GM18867 (cell line): ENCODE measurements at regions not wholly inside any gene's neighbourhood (a gene's known extent, or its start where the extent isn't known, plus 50 kb on each side); places are given as distances from the start of the nearest gene placed in this dataset.
"Not testable (repeated sequence)": the region's sequence is repeated elsewhere in the genome, so short reads cannot be mapped to it uniquely, and the experiment has no call there.

Experiments
- ATAC-seq: cut with Tn5 transposase; IDR thresholded peaks from one replicate; pipeline ENCODE4 v1.9.1; 2021; ENCODE audit warnings: mild to moderate bottlenecking, moderate library complexity; ENCODE audit not compliant: unreplicated experiment

GRCh38 chr5:168140241-168140640 lies 151.2 kb upstream of the WWC1 start:
- no peak for ATAC-seq

- no peak for ATAC-seq
Measured at GRCh38 chr5:168142402-168142801, 149.0 kb upstream of the WWC1 start.

- ATAC-seq = not testable (repeated sequence)
Measured at GRCh38 chr5:168143521-168143920, 147.9 kb upstream of the WWC1 start.

- ATAC-seq = no peak
Measured at GRCh38 chr5:168147106-168147505, 144.3 kb upstream of the WWC1 start.

GRCh38 chr5:168147568-168148360 lies 143.7 kb upstream of the WWC1 start:
- no peak for ATAC-seq

- no peak for ATAC-seq
Measured at GRCh38 chr5:168151041-168151440, 140.4 kb upstream of the WWC1 start.

GRCh38 chr5:168152660-168153059 lies 138.8 kb upstream of the WWC1 start:
- peak; percentile 91 for ATAC-seq

- ATAC-seq = no peak
Measured at GRCh38 chr5:168153263-168153875, 138.1 kb upstream of the WWC1 start.

GRCh38 chr5:168153876-168154270 lies 137.6 kb upstream of the WWC1 start:
- no peak for ATAC-seq

- no peak for ATAC-seq
Measured at GRCh38 chr5:168155585-168155984, 135.9 kb upstream of the WWC1 start.

GRCh38 chr5:168156170-168156569 lies 135.3 kb upstream of the WWC1 start:
- ATAC-seq = no peak

GRCh38 chr5:168157141-168157540 lies 134.3 kb upstream of the WWC1 start:
- ATAC-seq = no peak

GRCh38 chr5:168159425-168159824 lies 132.0 kb upstream of the WWC1 start:
- ATAC-seq = peak; percentile 79

GRCh38 chr5:168162464-168162863 lies 129.0 kb upstream of the WWC1 start:
- ATAC-seq = no peak

- no peak for ATAC-seq
Measured at GRCh38 chr5:168163966-168164365, 127.5 kb upstream of the WWC1 start.

GRCh38 chr5:168165221-168165914 lies 126.1 kb upstream of the WWC1 start:
- no peak for ATAC-seq

- no peak for ATAC-seq
Measured at GRCh38 chr5:168165977-168166376, 125.5 kb upstream of the WWC1 start.

- no peak for ATAC-seq
Measured at GRCh38 chr5:168167338-168167737, 124.1 kb upstream of the WWC1 start.

- no peak for ATAC-seq
Measured at GRCh38 chr5:168168978-168169698, 122.3 kb upstream of the WWC1 start.

- ATAC-seq = no peak
Measured at GRCh38 chr5:168169791-168170190, 121.7 kb upstream of the WWC1 start.
